ENCODE measurements at regions not wholly inside any gene's neighbourhood (a gene's known extent, or its start where the extent isn't known, plus 50 kb on each side); places are given as distances from the start of the nearest gene placed in this dataset.

- Mint-ChIP-seq H3K9me3 (peaks cover 0 to 5% (median under 1%) of the 10 kb centered on the region in 6 donors), H3K27me3 (ENCODE audit: low read depth in 3 of 3) (peaks cover 0 to 4% (median 0%) of the 10 kb centered on the region in 3 donors), H3K4me3 (no peak overlapping the region), H3K27ac (no peak overlapping the region), H3K4me1 (no peaks in the 10 kb centered on the region), H3K36me3 (no peaks in the 10 kb centered on the region)
- no peak for DNase-seq
Measured at GRCh38 chr19:31991984-31992655, 353.3 kb upstream of the ZNF507 start.

- Mint-ChIP-seq H3K27me3 (ENCODE audit: low read depth in 3 of 3) (peaks cover 0 to 4% (median 0%) of the 10 kb centered on the region in 3 donors), H3K9me3 (peaks cover 0 to 5% (median under 1%) of the 10 kb centered on the region in 6 donors), H3K36me3 (no peaks in the 10 kb centered on the region), H3K4me3 (no peak overlapping the region), H3K27ac (no peak overlapping the region), H3K4me1 (no peaks in the 10 kb centered on the region)
- DNase-seq: no peak
Measured at GRCh38 chr19:31992750-31993149, 352.7 kb upstream of the ZNF507 start.

GRCh38 chr19:31995546-31995945 is 349.9 kb upstream of the ZNF507 start:
- Mint-ChIP-seq H3K36me3 (no peaks in the 10 kb centered on the region), H3K27ac (no peak overlapping the region), H3K9me3 (peaks cover 0 to 5% (median under 1%) of the 10 kb centered on the region in 6 donors), H3K4me1 (no peaks in the 10 kb centered on the region), H3K27me3 (ENCODE audit: low read depth in 3 of 3) (peaks cover 0 to 7% (median 3%) of the 10 kb centered on the region in 3 donors), H3K4me3 (no peak overlapping the region)
- no peak for DNase-seq

GRCh38 chr19:32010071-32010470 is 335.3 kb upstream of the ZNF507 start:
- H3K27ac Mint-ChIP-seq: no peak overlapping the region
- no peaks in the 10 kb centered on the region for H3K36me3 Mint-ChIP-seq
- H3K4me1 Mint-ChIP-seq: no peaks in the 10 kb centered on the region
- H3K4me3 Mint-ChIP-seq: no peak overlapping the region
- H3K27me3 Mint-ChIP-seq (ENCODE audit: low read depth in 3 of 3): no peaks in the 10 kb centered on the region
- H3K9me3 Mint-ChIP-seq: no peaks in the 10 kb centered on the region
- DNase-seq: no peak

- Mint-ChIP-seq H3K27me3 (ENCODE audit: low read depth in 3 of 3) (peaks cover 0 to 2% (median 0%) of the 10 kb centered on the region in 3 donors), H3K36me3 (no peaks in the 10 kb centered on the region), H3K4me1 (no peaks in the 10 kb centered on the region), H3K27ac (no peak overlapping the region), H3K9me3 (no peaks in the 10 kb centered on the region), H3K4me3 (no peak overlapping the region)
- no peak for DNase-seq
Measured at GRCh38 chr19:32012206-32012605, 333.2 kb upstream of the ZNF507 start.

- DNase-seq: no peak
- Mint-ChIP-seq H3K9me3 (no peaks in the 10 kb centered on the region), H3K27me3 (ENCODE audit: low read depth in 3 of 3) (peaks cover 0 to 2% (median 1%) of the 10 kb centered on the region in 3 donors), H3K36me3 (no peaks in the 10 kb centered on the region), H3K27ac (no peak overlapping the region), H3K4me3 (no peak overlapping the region), H3K4me1 (no peaks in the 10 kb centered on the region)
Measured at GRCh38 chr19:32012886-32013631, 332.4 kb upstream of the ZNF507 start.

- Mint-ChIP-seq H3K9me3 (no peaks in the 10 kb centered on the region), H3K4me1 (no peaks in the 10 kb centered on the region), H3K27me3 (ENCODE audit: low read depth in 3 of 3) (peaks cover 0 to 5% (median 2%) of the 10 kb centered on the region in 3 donors), H3K27ac (no peak overlapping the region), H3K4me3 (no peak overlapping the region), H3K36me3 (no peaks in the 10 kb centered on the region)
- DNase-seq: no peak
Measured at GRCh38 chr19:32017176-32017953, 328.0 kb upstream of the ZNF507 start.

- no peak for DNase-seq
- Mint-ChIP-seq H3K36me3 (no peaks in the 10 kb centered on the region), H3K4me1 (no peaks in the 10 kb centered on the region), H3K9me3 (no peaks in the 10 kb centered on the region), H3K27me3 (ENCODE audit: low read depth in 3 of 3) (peaks cover 0 to 5% (median 2%) of the 10 kb centered on the region in 3 donors), H3K27ac (no peak overlapping the region), H3K4me3 (no peak overlapping the region)
Measured at GRCh38 chr19:32018014-32018413, 327.4 kb upstream of the ZNF507 start.

GRCh38 chr19:32020538-32020937 is 324.9 kb upstream of the ZNF507 start:
- Mint-ChIP-seq H3K27ac (no peak overlapping the region), H3K4me1 (no peaks in the 10 kb centered on the region), H3K27me3 (ENCODE audit: low read depth in 3 of 3) (peaks cover 0 to 5% (median 0%) of the 10 kb centered on the region in 3 donors), H3K9me3 (no peaks in the 10 kb centered on the region), H3K36me3 (no peaks in the 10 kb centered on the region), H3K4me3 (no peak overlapping the region)
- DNase-seq: no peak

- Mint-ChIP-seq H3K27ac (no peak overlapping the region), H3K36me3 (no peaks in the 10 kb centered on the region), H3K4me1 (no peaks in the 10 kb centered on the region), H3K9me3 (no peaks in the 10 kb centered on the region), H3K4me3 (no peak overlapping the region), H3K27me3 (ENCODE audit: low read depth in 3 of 3) (peaks cover 0 to 7% (median 4%) of the 10 kb centered on the region in 3 donors)
- no peak for DNase-seq
Measured at GRCh38 chr19:32022044-32022640, 323.3 kb upstream of the ZNF507 start.

GRCh38 chr19:32022731-32023563 is 322.5 kb upstream of the ZNF507 start:
- Mint-ChIP-seq H3K4me1 (no peaks in the 10 kb centered on the region), H3K27me3 (ENCODE audit: low read depth in 3 of 3) (peaks cover 0 to 6% (median 4%) of the 10 kb centered on the region in 3 donors), H3K9me3 (no peaks in the 10 kb centered on the region), H3K36me3 (no peaks in the 10 kb centered on the region), H3K4me3 (no peak overlapping the region), H3K27ac (no peak overlapping the region)
- DNase-seq: no peak

GRCh38 chr19:32023564-32023832 is 321.9 kb upstream of the ZNF507 start:
- H3K4me3 Mint-ChIP-seq: no peak overlapping the region
- H3K27ac Mint-ChIP-seq: no peak overlapping the region

GRCh38 chr19:32029235-32029634 is 316.2 kb upstream of the ZNF507 start:
- Mint-ChIP-seq H3K27ac (no peak overlapping the region), H3K36me3 (no peaks in the 10 kb centered on the region), H3K9me3 (no peaks in the 10 kb centered on the region), H3K4me3 (no peak overlapping the region), H3K4me1 (no peaks in the 10 kb centered on the region), H3K27me3 (ENCODE audit: low read depth in 3 of 3) (peaks cover 2 to 13% (median 3%) of the 10 kb centered on the region in 3 donors)
- DNase-seq: no peak

More at GRCh38 chr19:32023564-32023832, 321.9 kb upstream of the ZNF507 start:
- H3K4me1 Mint-ChIP-seq: no peaks in the 10 kb centered on the region
- H3K27me3 Mint-ChIP-seq (ENCODE audit: low read depth in 3 of 3): peaks cover 0 to 6% (median 4%) of the 10 kb centered on the region in 3 donors
- no peaks in the 10 kb centered on the region for H3K9me3 Mint-ChIP-seq
- no peak for DNase-seq
- no peaks in the 10 kb centered on the region for H3K36me3 Mint-ChIP-seq
